PC-3 (cell line): ENCODE measurements at regions not wholly inside any gene's neighbourhood (a gene's known extent, or its start where the extent isn't known, plus 50 kb on each side); places are given as distances from the start of the nearest gene placed in this dataset.

Source experiments
- ATAC-seq: fragments of 200-7000 bp; cut with Tn5 transposase; 2 replicates; pipeline ENCODE4 v1.9.1; 2020; ENCODE audit warnings: mild to moderate bottlenecking, moderate library complexity
- BruUV-seq: library from RNA; stranded (reverse); fragments of 400-500 nt; replicated peaks from 2 replicates; lab custom pipeline; 2021; lab: Mats Ljungman, UMichigan
- CTCF ChIA-PET: fragments of 300-600 bp; sonication (Branson Sonifier 250); formaldehyde crosslinking; loops from one replicate; lab custom pipeline; 2022; ENCODE audit warnings: antibody characterized with exemption; lab: Charles Lee
- POLR2A ChIA-PET: fragments of 300-600 bp; sonication (Branson Sonifier 250); formaldehyde crosslinking; loops from one replicate; lab custom pipeline; 2022; ENCODE audit warnings: antibody characterized with exemption; ENCODE audit not compliant: unreplicated experiment; lab: Charles Lee
- DNase-seq: peaks from one replicate; pipeline ENCODE4 v3.0.0-alpha.2; 2015
- H2AFZ ChIP-seq: fragments of 300-600 bp; sonication (generic); 2 replicates; pipeline ENCODE4 v1.6.0; 2016; ENCODE audit warnings: antibody characterized with exemption, low read length
- H3F3A ChIP-seq: fragments of 300-600 bp; sonication (generic); one replicate; pipeline ENCODE4 v1.6.0; 2017; ENCODE audit warnings: antibody characterized with exemption, low read length, control low read depth, mild to moderate bottlenecking; ENCODE audit not compliant: unreplicated experiment
- H3K27ac ChIP-seq: fragments of 300-600 bp; sonication (generic); 2 replicates; pipeline ENCODE4 v1.5.1; 2016; ENCODE audit warnings: mild to moderate bottlenecking, low read length
- H3K27me3 ChIP-seq: fragments of 300-600 bp; sonication (generic); 2 replicates; pipeline ENCODE4 v1.6.1; 2016; ENCODE audit warnings: low read length, mixed read lengths
- H3K36me3 ChIP-seq: fragments of 300-600 bp; sonication (generic); 2 replicates; pipeline ENCODE4 v1.6.1; 2016; ENCODE audit warnings: low read depth, mixed run types, low read length, mixed read lengths
- H3K4me1 ChIP-seq: fragments of 300-600 bp; sonication (generic); 2 replicates; pipeline ENCODE4 v1.5.1; 2016; ENCODE audit warnings: low read length; ENCODE audit not compliant: insufficient read depth
- H3K4me2 ChIP-seq: fragments of 300-600 bp; sonication (generic); 2 replicates; pipeline ENCODE4 v1.6.0; 2016; ENCODE audit warnings: low read length
- H3K4me3 ChIP-seq: fragments of 300-600 bp; sonication (generic); 2 replicates; pipeline ENCODE4 v1.5.1; 2016; ENCODE audit warnings: mild to moderate bottlenecking, low read length, mixed read lengths
- H3K79me2 ChIP-seq: fragments of 300-600 bp; sonication (generic); 2 replicates; pipeline ENCODE4 v1.6.1; 2017; ENCODE audit warnings: low read length, mixed read lengths
- H3K9ac ChIP-seq: fragments of 300-600 bp; sonication (generic); 2 replicates; pipeline ENCODE4 v1.6.0; 2016; ENCODE audit warnings: mild to moderate bottlenecking, low read length
- H3K9me2 ChIP-seq: fragments of 300-600 bp; sonication (generic); replicated peaks from 2 replicates; pipeline ENCODE4 v1.6.1; 2016; ENCODE audit warnings: mixed run types, low read length, mixed read lengths
- H3K9me3 ChIP-seq: fragments of 300-600 bp; sonication (generic); 2 replicates; pipeline ENCODE4 v1.6.1; 2016; ENCODE audit warnings: low read length, mixed read lengths
- H4K20me1 ChIP-seq: fragments of 300-600 bp; sonication (generic); 2 replicates; pipeline ENCODE4 v1.6.1; 2016; ENCODE audit warnings: low read length, mixed read lengths
- EZH2 ChIP-seq: fragments of 300-600 bp; sonication (generic); IDR thresholded peaks from one replicate; pipeline ENCODE4 v1.6.1; 2017; ENCODE audit warnings: antibody characterized with exemption, mild to moderate bottlenecking, low read length; ENCODE audit not compliant: unreplicated experiment
- EZH2phosphoT487 ChIP-seq: fragments of 300-600 bp; sonication (generic); IDR thresholded peaks from 2 replicates; pipeline ENCODE4 v1.6.1; 2018; ENCODE audit warnings: mild to moderate bottlenecking, antibody characterized with exemption, low read length, borderline replicate concordance
- intact Hi-C: fragments of 100-400 bp; cut with micrococcal nuclease; formaldehyde crosslinking; loops from 2 replicates; pipeline ENCODE4 v1.9.0; 2023
- TF ChIP-seq, protein P1 (sequence below): fragments of 300-600 bp; sonication (generic); conservative IDR thresholded peaks from 2 replicates; pipeline ENCODE4 v1.5.1; 2017; ENCODE audit warnings: antibody characterized with exemption, low read depth, mild to moderate bottlenecking, low read length

DNA sequence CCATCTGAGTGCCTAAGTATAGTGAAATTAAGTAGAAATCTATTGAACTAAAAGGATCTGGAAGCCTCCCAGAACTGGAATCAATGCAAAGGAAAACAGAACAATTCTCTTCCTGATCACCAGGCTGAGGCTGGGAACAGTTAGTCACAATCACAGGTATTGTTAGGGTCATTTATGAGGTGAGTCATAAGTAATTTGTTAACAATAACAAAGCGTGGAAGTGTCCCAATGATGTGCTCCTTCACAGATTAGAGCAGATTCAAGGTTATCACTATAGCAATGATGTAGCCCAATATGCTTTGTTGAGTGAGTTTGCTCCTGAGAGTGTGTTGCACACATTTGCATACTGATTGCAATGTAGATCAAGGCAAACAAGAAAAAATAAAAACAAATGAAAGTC, 228.1 kb downstream of the ZNF674 start:
- H3K36me3 ChIP-seq = no peaks in the 10 kb centered on the region
- H3K4me3 ChIP-seq = no peak overlapping the region
- ChIA-PET CTCF (no interaction called here), POLR2A (no interaction called here)
- no peak overlapping the region for H3K9ac ChIP-seq
- no peak overlapping the region for H2AFZ ChIP-seq
- intact Hi-C loops = no loop called here
- no peaks in the 10 kb centered on the region for H3K9me2 ChIP-seq
- no peaks in the 10 kb centered on the region for H3K9me3 ChIP-seq
- H4K20me1 ChIP-seq = no peaks in the 10 kb centered on the region
- ATAC-seq = peak; percentile 73
- no peaks in the 10 kb centered on the region for H3K79me2 ChIP-seq
- no peaks in the 10 kb centered on the region for H3F3A ChIP-seq
- peaks cover 31% of the 10 kb centered on the region for H3K4me1 ChIP-seq
- TF ChIP-seq, protein P1, sequence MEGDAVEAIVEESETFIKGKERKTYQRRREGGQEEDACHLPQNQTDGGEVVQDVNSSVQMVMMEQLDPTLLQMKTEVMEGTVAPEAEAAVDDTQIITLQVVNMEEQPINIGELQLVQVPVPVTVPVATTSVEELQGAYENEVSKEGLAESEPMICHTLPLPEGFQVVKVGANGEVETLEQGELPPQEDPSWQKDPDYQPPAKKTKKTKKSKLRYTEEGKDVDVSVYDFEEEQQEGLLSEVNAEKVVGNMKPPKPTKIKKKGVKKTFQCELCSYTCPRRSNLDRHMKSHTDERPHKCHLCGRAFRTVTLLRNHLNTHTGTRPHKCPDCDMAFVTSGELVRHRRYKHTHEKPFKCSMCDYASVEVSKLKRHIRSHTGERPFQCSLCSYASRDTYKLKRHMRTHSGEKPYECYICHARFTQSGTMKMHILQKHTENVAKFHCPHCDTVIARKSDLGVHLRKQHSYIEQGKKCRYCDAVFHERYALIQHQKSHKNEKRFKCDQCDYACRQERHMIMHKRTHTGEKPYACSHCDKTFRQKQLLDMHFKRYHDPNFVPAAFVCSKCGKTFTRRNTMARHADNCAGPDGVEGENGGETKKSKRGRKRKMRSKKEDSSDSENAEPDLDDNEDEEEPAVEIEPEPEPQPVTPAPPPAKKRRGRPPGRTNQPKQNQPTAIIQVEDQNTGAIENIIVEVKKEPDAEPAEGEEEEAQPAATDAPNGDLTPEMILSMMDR = no peak
- TF ChIP-seq EZH2phosphoT487 = no peak
- no peak for TF ChIP-seq EZH2
- DNase-seq = peak; percentile 66
- H3K27me3 ChIP-seq = no peaks in the 10 kb centered on the region
- H3K27ac ChIP-seq = peak overlapping the region; percentile 37
- no TSS peak for BruUV-seq
- peak overlapping the region; percentile 39; the same call in 1 of the 2 replicates for H3K4me2 ChIP-seq

DNA sequence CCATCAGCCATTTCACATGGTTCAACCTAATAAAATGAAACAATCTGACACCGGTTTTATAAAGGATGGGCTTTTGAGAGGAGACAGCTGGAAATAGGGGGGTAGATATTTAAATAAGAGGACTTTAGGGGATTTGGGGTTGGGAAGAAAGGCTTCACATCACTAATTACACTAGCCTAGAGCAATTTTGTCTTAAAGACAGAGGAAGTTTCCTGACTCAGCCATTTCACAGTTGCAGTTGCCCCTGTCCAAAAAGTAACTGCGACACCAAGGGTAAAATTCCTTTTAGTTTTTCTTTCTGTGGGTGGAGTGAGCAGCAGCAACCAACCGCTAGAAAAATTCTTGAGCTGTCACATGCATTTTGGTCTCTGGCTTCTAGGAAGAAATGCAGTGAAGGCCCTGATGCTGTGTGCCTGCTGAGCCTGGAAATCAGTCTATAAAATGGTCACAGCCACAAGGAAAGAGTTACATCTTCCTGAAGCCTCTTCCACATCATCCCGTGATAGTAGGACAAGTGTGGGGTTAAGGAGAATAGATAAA, 233.6 kb downstream of the ZNF674 start:
- H3K27ac ChIP-seq = no peak overlapping the region
- no TSS peak for BruUV-seq
- no peaks in the 10 kb centered on the region for H3K9me2 ChIP-seq
- no peaks in the 10 kb centered on the region for H3K9me3 ChIP-seq
- ChIA-PET POLR2A (no interaction called here), CTCF (interaction anchor here (0.7 kb wide), 1 partner anchor 75 kb away, joined by 4 read pairs; no protein-coding TSS in a partner anchor)
- no peaks in the 10 kb centered on the region for H3F3A ChIP-seq
- H3K36me3 ChIP-seq = no peaks in the 10 kb centered on the region
- intact Hi-C loops = no loop called here
- no peak overlapping the region for H3K4me3 ChIP-seq
- H2AFZ ChIP-seq = no peak overlapping the region
- no peaks in the 10 kb centered on the region for H3K27me3 ChIP-seq
- H3K79me2 ChIP-seq = no peaks in the 10 kb centered on the region
- TF ChIP-seq EZH2 (no peak), EZH2phosphoT487 (no peak)
- TF ChIP-seq, protein P1 = no peak
- no peak overlapping the region for H3K9ac ChIP-seq
- H3K4me2 ChIP-seq = no peak overlapping the region
- no peaks in the 10 kb centered on the region for H4K20me1 ChIP-seq
- ATAC-seq = no peak
- DNase-seq = no peak
- H3K4me1 ChIP-seq = peaks cover 2% of the 10 kb centered on the region

DNA sequence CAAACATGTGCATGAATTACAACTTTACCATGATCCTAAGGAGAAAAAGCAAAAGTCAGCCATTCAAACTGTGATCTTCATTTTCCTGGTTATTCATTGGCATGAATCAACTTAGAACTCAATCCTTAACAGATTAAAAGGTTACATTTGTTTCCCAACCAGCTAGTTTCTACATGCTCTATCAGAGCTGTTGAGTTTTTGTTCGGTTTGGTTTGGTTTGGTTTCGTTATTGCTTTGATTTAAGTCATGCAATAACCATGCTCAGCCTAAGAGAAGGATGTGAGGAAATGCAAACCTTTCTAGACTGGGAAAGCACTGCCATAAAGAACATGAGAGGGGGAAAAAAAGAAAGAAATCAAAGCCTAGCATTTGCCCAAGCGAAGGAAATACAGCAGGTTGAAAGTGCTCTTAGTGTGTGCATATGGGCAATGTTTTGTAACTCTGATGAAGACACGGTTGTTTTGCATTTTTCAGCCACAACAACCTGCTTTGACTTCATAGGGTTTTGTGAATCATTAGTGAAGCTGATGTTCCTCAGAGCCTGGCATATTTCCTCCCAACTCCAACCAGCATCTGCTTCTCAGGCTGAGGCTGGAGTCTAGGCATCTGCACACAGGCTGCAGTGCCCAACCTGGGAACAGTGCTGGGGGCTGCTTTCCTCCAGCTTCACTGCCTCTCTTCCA, 234.3 kb downstream of the ZNF674 start:
- H3K4me2 ChIP-seq = no peak overlapping the region
- no peak for DNase-seq
- no peaks in the 10 kb centered on the region for H3K9me2 ChIP-seq
- no peak overlapping the region for H3K9ac ChIP-seq
- no TSS peak for BruUV-seq
- no peaks in the 10 kb centered on the region for H3K4me1 ChIP-seq
- H3F3A ChIP-seq = no peaks in the 10 kb centered on the region
- no peak overlapping the region for H2AFZ ChIP-seq
- H3K27me3 ChIP-seq = no peaks in the 10 kb centered on the region
- ChIA-PET CTCF (no interaction called here), POLR2A (no interaction called here)
- no peak overlapping the region for H3K27ac ChIP-seq
- no peaks in the 10 kb centered on the region for H3K79me2 ChIP-seq
- no peak for TF ChIP-seq EZH2phosphoT487
- no peak for TF ChIP-seq EZH2
- TF ChIP-seq, protein P1 = no peak
- intact Hi-C loops = no loop called here
- H3K36me3 ChIP-seq = no peaks in the 10 kb centered on the region
- no peak for ATAC-seq
- no peaks in the 10 kb centered on the region for H4K20me1 ChIP-seq
- peaks cover 2% of the 10 kb centered on the region; the same call in 1 of the 2 replicates for H3K9me3 ChIP-seq
- no peak overlapping the region for H3K4me3 ChIP-seq
